Kidney epithelial cell (primary cell): ENCODE measurements at regions not wholly inside any gene's neighbourhood (a gene's known extent, or its start where the extent isn't known, plus 50 kb on each side); places are given as distances from the start of the nearest gene placed in this dataset.
"Not testable (repeated sequence)": the region's sequence is repeated elsewhere in the genome, so short reads cannot be mapped to it uniquely, and the experiment has no call there.

Experiments used
- DNase-seq: peaks from one replicate; pipeline ENCODE4 v3.0.0-alpha.2; 2010; ENCODE audit warnings: low read depth
- H3K27me3 ChIP-seq: 2 replicates; pipeline ENCODE4 v1.6.0; 2011; ENCODE audit warnings: low read length; ENCODE audit not compliant: control insufficient read depth, insufficient read depth
- H3K36me3 ChIP-seq: 2 replicates; pipeline ENCODE4 v1.5.1; 2011; ENCODE audit warnings: low read length; ENCODE audit not compliant: control insufficient read depth, insufficient read depth
- H3K4me3 ChIP-seq: 2 replicates; pipeline ENCODE4 v1.5.1; 2011; ENCODE audit warnings: low read depth, mild to moderate bottlenecking, control low read depth, low read length
- TF ChIP-seq, protein P1 (sequence below): IDR thresholded peaks from 2 replicates; pipeline ENCODE4 v1.5.1; 2011; ENCODE audit warnings: mild to moderate bottlenecking, moderate library complexity, low read length, control low read depth, inconsistent platforms; ENCODE audit not compliant: insufficient read depth, poor library complexity, severe bottlenecking

DNA sequence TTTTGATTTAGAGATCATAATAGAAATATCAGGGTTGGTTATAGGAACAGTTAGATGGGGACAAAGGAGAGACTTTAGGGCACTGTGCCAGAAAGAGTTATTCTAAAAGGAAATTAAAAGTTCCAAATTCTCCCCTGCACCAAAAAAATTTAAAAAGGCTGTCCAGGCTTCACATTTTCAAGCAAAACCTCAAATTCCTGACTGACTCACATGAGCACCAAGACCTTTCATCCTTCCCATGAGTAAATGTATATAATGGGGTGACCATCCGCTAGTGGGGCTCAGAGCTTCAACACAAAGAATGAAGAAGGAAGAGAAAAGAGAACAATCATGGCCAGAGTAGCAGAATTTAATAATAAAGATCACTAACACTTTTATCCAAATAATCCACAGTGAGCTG, 131.6 kb upstream of the MROH9 start:
- Histone ChIP-seq H3K4me3 (no peak overlapping the region), H3K36me3 (no peaks in the 10 kb centered on the region), H3K27me3 (no peaks in the 10 kb centered on the region)
- TF ChIP-seq, protein P1, sequence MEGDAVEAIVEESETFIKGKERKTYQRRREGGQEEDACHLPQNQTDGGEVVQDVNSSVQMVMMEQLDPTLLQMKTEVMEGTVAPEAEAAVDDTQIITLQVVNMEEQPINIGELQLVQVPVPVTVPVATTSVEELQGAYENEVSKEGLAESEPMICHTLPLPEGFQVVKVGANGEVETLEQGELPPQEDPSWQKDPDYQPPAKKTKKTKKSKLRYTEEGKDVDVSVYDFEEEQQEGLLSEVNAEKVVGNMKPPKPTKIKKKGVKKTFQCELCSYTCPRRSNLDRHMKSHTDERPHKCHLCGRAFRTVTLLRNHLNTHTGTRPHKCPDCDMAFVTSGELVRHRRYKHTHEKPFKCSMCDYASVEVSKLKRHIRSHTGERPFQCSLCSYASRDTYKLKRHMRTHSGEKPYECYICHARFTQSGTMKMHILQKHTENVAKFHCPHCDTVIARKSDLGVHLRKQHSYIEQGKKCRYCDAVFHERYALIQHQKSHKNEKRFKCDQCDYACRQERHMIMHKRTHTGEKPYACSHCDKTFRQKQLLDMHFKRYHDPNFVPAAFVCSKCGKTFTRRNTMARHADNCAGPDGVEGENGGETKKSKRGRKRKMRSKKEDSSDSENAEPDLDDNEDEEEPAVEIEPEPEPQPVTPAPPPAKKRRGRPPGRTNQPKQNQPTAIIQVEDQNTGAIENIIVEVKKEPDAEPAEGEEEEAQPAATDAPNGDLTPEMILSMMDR, result no peak
- no peak for DNase-seq

DNA sequence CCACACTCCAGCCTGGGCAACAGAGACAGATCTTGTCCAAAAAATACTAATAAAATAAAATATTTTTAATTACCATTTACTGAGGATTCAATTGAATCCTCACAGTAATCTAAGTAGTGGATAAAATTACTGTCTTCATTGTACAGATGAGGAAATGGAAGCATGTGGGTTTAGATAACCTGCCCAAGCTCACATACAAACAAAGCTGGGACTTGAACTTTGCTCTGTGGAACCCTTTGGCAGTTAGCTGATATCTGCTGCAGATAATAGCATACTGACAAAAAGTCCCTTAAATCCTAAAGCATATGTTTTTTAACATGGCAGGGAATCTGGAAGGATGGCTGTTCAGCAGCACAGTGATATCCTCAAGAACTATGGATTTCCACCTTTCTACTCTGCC, 130.9 kb upstream of the MROH9 start:
- Histone ChIP-seq H3K36me3 (no peaks in the 10 kb centered on the region), H3K4me3 (no peak overlapping the region), H3K27me3 (no peaks in the 10 kb centered on the region)
- TF ChIP-seq, protein P1, result no peak
- DNase-seq, result no peak

DNA sequence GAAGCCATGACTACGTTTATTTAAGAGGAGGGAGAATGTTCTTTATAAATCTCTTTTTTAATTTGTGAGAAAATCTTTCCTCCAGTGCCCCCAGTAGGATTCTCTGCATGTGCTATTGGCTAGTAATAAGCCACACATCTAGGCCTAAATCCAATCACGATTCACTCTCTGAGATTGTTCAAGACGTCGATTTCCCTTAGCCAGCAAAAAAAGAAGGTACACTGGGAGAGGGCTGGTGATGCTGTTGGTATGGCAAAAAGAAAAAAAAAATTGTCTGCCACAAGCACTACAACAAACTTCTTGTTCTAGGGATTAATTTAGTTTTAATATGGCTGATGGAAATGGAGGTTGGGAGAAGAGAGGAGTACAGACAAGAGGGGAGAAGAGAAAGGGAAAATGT, 130.5 kb upstream of the MROH9 start:
- H3K36me3 ChIP-seq, result no peaks in the 10 kb centered on the region
- TF ChIP-seq, protein P1, result no peak
- H3K4me3 ChIP-seq, result no peak overlapping the region

DNA sequence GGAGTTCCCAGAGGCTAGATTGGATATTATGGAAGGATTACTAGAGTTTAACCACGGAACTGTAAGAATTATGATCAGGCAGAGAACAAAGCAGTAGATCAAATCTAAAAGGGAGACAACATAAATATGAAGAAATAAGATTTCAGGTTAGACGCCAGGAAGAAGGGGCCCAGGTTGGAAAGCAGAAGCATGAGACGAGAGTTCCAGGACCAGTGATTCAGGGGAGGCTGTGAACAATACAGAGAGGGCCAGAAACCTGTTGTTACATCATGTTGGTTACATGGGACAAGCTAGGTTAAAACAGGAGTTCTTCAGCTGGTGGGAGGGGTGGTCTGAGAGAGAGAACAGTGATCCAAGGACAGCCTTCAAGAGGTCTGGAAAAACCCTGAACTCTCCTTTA, 128.4 kb upstream of the MROH9 start:
- H3K27me3 ChIP-seq, result no peaks in the 10 kb centered on the region
- TF ChIP-seq, protein P1, result no peak
- no peaks in the 10 kb centered on the region for H3K36me3 ChIP-seq
- DNase-seq, result no peak
- H3K4me3 ChIP-seq, result no peak overlapping the region

More for the DNA sequence above, 130.5 kb upstream of the MROH9 start:
- DNase-seq, result no peak
- no peaks in the 10 kb centered on the region for H3K27me3 ChIP-seq

DNA sequence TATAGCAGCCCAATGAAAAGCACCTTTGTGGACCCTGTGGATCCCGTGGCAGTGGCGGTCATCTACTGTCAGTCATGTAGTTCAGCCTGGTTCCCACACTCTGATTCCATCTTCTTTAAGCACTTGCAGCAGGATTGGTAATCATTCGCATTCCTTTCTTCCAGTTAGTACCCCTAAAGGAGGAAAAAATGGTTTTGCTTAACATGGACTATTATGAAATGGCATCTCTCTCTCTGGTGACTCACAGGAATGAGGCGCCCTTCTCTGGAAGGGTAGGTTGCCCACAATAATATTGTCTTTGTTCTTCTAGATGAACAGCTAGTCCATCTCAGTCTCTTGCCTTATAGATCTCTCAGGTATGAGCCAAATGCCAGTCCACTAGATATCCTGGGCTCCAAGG, 127.9 kb upstream of the MROH9 start:
- TF ChIP-seq, protein P1, result no peak
- peak; percentile 10 for DNase-seq
- H3K36me3 ChIP-seq, result no peaks in the 10 kb centered on the region
- no peak overlapping the region for H3K4me3 ChIP-seq
- no peaks in the 10 kb centered on the region for H3K27me3 ChIP-seq

DNA sequence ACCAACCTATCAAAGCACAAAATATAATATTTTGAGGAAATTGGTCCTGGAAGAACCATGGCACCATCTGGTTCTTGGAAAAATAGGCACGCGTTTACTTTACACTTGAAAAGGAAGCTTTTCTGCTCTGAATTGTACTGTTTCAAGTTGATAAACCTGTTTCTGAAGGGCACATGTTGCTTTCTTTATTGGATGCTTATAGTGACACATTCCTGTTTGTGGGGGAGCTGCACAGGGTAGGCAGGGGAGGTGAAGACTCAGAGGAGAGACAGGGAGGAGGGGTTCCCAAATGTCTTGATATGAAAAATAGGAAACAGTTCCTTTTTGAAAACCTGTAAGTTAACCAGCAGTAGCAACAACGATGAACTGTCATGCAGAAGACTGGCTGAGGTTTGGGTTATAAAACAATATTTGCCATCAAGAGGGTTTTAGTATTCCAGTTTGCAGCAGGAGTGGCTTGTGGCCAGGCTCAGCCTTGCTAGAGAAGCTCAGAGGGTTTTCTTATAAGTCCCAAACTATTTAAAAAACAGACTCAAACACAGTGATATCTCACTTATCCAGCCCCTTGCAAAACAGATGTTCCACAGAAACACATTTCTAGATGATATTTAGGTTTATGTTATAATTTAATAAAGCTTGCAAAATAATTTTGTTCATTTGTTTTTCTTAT, 127.0 kb upstream of the MROH9 start:
- H3K36me3 ChIP-seq, result no peaks in the 10 kb centered on the region
- DNase-seq, result no peak
- no peaks in the 10 kb centered on the region for H3K27me3 ChIP-seq
- no peak overlapping the region for H3K4me3 ChIP-seq
- TF ChIP-seq, protein P1, result no peak

DNA sequence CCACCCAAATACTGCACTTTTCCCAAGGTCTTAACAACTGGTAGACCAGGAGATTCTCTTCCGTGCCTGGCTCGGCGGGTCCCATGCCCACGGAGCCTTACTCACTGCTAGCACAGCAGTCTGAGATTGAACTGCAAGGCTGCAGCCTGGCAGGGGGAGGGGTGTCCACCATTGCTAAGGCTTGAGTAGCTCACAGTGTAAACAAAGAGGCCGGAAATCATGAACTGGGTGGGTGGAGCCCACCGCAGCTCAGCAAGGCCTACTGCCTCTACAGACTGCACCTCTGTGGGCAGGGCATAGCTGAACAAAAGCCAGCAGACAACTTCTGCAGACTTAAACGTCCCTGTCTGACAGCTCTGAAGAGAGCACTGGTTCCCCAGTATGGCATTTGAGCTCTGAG, 124.3 kb upstream of the MROH9 start:
- H3K36me3 ChIP-seq, H3K4me3 ChIP-seq, H3K27me3 ChIP-seq, DNase-seq: not testable (repeated sequence)
